ENCODE measurements at regions not wholly inside any gene's neighbourhood (a gene's known extent, or its start where the extent isn't known, plus 50 kb on each side); places are given as distances from the start of the nearest gene placed in this dataset.

- TF ChIP-seq, protein P1, sequence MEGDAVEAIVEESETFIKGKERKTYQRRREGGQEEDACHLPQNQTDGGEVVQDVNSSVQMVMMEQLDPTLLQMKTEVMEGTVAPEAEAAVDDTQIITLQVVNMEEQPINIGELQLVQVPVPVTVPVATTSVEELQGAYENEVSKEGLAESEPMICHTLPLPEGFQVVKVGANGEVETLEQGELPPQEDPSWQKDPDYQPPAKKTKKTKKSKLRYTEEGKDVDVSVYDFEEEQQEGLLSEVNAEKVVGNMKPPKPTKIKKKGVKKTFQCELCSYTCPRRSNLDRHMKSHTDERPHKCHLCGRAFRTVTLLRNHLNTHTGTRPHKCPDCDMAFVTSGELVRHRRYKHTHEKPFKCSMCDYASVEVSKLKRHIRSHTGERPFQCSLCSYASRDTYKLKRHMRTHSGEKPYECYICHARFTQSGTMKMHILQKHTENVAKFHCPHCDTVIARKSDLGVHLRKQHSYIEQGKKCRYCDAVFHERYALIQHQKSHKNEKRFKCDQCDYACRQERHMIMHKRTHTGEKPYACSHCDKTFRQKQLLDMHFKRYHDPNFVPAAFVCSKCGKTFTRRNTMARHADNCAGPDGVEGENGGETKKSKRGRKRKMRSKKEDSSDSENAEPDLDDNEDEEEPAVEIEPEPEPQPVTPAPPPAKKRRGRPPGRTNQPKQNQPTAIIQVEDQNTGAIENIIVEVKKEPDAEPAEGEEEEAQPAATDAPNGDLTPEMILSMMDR (conservative IDR thresholded peaks at IDR 0.05; ENCODE audit: low read depth, low read length), result no peak
- no peak for DNase-seq (ENCODE audit: low read depth)
- H3K4me3 ChIP-seq (ENCODE audit: low read depth, low read length), result no peak overlapping the region
Measured at GRCh38 chr17:52724578-52724977, 566.1 kb upstream of the CA10 start.

DNA sequence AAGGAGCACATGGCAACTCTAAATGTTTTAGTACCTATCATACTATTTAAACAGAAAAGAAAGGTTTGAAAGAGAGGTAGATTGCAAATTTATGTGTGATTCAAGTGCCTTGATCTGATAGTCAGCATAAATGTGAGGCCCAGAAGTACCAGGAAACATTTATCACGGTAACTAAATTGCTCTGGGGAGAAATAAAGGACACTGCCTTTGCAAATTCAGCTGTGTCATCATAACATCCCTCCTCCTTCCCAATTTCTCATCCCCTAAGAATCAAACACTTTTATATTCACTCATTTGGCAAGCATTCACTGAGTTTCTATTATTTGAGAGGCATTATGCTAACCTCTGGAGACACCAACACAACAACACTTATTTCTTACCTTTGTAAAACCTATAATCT is 563.4 kb upstream of the CA10 start:
- DNase-seq (ENCODE audit: low read depth), result no peak
- no peak overlapping the region for H3K4me3 ChIP-seq (ENCODE audit: low read depth, low read length)
- TF ChIP-seq, protein P1 (conservative IDR thresholded peaks at IDR 0.05; ENCODE audit: low read depth, low read length), result no peak

DNA sequence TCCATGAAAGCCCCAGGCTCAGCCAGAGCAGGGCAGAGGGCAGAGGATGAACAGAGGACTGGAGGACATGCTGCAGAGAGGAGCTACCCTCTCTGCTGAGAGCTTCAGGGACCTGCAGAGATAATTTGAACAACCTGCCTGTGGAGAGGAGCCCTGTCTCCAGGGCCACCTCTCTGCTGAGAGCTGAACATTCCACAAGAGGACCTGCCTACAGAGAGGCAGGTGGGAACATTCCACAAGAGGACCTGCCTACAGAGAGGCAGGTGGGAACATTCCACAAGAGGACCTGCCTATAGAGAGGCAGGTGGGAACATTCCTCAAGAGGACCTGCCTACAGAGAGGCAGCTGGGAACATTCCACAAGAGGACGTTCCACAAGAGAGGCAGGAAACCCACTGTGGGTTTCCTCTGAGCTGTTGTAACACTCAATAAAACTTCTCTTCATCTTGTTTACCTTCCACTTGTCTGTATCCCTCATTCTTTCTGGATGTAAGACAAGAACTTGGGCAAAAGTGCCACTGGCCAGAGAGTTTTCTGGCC is 551.9 kb upstream of the CA10 start:
- DNase-seq (ENCODE audit: low read depth), result no peak
- TF ChIP-seq, protein P1 (conservative IDR thresholded peaks at IDR 0.05; ENCODE audit: low read depth, low read length), result no peak
- no peak overlapping the region for H3K4me3 ChIP-seq (ENCODE audit: low read depth, low read length)

DNA sequence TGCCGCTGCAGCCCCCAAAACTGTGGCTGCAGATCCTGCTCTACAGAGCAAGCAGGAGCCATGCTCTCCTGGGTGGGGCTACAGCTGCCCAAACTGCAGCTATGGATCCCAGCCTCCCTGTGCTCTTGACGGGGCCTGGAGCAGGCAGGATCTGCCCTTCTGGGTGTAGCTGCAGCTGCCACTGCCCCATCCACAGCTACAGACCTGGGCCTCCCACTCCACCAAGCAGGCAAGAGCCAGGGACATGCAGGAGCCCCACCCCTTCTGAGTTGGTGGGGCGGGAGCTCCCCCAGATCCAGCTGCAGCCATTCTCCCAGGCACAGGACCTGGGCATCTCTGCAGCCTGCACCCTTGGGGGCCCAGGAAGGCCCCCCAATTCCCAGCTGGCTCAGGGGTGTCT is 551.2 kb upstream of the CA10 start:
- TF ChIP-seq, protein P1 (conservative IDR thresholded peaks at IDR 0.05; ENCODE audit: low read depth, low read length), result no peak
- no peak overlapping the region for H3K4me3 ChIP-seq (ENCODE audit: low read depth, low read length)
- DNase-seq (ENCODE audit: low read depth), result no peak

DNA sequence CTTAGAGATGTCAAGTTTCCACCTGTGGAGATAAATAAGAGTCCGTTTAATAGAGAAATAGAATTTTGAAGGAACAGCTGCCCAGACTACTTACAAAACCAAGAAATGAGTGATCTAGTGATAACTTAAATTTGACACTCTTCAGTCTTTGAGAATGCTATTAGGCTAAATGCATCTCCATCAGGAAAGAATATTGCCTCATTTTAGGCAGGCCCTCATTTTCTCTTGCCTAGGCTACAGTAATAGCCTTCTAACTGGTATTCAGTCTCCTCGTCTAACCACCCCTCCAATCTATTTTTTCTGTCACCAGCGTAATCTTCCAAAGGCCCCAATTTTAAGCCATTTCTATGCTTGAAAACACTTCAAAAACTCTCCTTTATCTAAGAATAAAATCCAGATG is 537.8 kb upstream of the CA10 start:
- no peak for DNase-seq (ENCODE audit: low read depth)
- TF ChIP-seq, protein P1 (conservative IDR thresholded peaks at IDR 0.05; ENCODE audit: low read depth, low read length), result no peak
- H3K4me3 ChIP-seq (ENCODE audit: low read depth, low read length), result no peak overlapping the region

DNA sequence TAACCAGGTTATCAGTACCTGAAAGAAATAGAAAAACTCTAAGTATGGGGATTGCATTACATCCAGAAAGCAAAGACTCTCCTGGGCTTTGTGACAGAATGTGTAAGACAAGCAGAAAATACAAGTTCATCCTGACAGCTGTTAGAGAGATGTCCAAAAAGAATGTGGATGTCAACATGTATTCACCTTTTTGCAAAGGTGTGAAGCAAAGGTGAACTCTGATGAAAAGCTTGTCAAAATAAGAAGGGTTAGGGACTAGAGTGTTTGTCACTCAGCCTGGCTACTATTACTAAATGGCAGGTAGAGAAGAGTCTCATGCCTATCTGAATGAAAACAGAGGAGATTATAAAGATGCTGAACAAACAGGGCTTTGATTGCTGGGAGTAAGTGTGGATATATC is 527.6 kb upstream of the CA10 start:
- DNase-seq (ENCODE audit: low read depth), result no peak
- TF ChIP-seq, protein P1 (conservative IDR thresholded peaks at IDR 0.05; ENCODE audit: low read depth, low read length), result no peak
- H3K4me3 ChIP-seq (ENCODE audit: low read depth, low read length), result no peak overlapping the region

DNA sequence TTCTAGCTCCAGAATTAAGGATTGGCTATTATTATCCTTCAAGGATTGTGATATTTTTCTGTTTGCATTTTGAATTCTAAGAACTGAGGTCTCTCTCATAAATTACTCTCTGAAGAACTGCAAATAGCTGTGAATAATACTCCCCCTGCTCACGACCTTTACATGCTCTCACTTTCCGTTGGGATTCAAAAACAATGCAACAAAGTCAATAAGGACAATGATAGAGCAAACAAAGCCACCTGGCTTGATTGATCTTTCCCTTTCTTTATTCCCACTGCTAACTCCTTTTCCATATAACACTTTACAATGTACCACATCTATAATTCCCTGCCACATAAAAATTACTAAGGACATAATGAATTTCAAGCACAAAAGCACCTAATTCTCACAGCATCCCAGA is 523.0 kb upstream of the CA10 start:
- DNase-seq (ENCODE audit: low read depth), result no peak
- no peak overlapping the region for H3K4me3 ChIP-seq (ENCODE audit: low read depth, low read length)
- TF ChIP-seq, protein P1 (conservative IDR thresholded peaks at IDR 0.05; ENCODE audit: low read depth, low read length), result no peak
